NB4 (cell line): ENCODE measurements at regions not wholly inside any gene's neighbourhood (a gene's known extent, or its start where the extent isn't known, plus 50 kb on each side); places are given as distances from the start of the nearest gene placed in this dataset.

Source experiments
- DNase-seq: peaks from one replicate; pipeline ENCODE4 v3.0.0; 2010; ENCODE audit warnings: low read depth
- H3K4me3 ChIP-seq: one replicate; pipeline ENCODE4 v1.5.1; 2011; ENCODE audit warnings: mild to moderate bottlenecking, low read depth, low read length, moderate library complexity
- CTCF ChIP-seq: IDR thresholded peaks from one replicate; pipeline ENCODE4 v1.5.1; 2012; ENCODE audit warnings: low read depth, low read length
- MAX ChIP-seq: IDR thresholded peaks from 2 replicates; pipeline ENCODE4 v1.6.1; 2011; ENCODE audit warnings: low read depth, low read length
- MYC ChIP-seq: IDR thresholded peaks from 2 replicates; pipeline ENCODE4 v1.6.1; 2011; ENCODE audit warnings: low read depth, low read length
- POLR2A ChIP-seq: IDR thresholded peaks from 2 replicates; pipeline ENCODE4 v1.6.1; 2011; ENCODE audit warnings: mild to moderate bottlenecking; ENCODE audit not compliant: insufficient read length; ENCODE audit errors: extremely low read depth

GRCh38 chr12:86456241-86456640, 200.1 kb upstream of the MGAT4C start:
- H3K4me3 ChIP-seq = no peak overlapping the region
- no peak for DNase-seq
- TF ChIP-seq POLR2A (no peak), MYC (no peak), CTCF (no peak), MAX (no peak)

GRCh38 chr12:86445356-86445755, 189.2 kb upstream of the MGAT4C start:
- TF ChIP-seq POLR2A = no peak
- TF ChIP-seq MYC = no peak
- TF ChIP-seq CTCF = no peak
- TF ChIP-seq MAX = no peak
- DNase-seq = no peak
- no peak overlapping the region for H3K4me3 ChIP-seq

- no peak overlapping the region for H3K4me3 ChIP-seq
- no peak for DNase-seq
- TF ChIP-seq CTCF = no peak
- no peak for TF ChIP-seq MYC
- no peak for TF ChIP-seq POLR2A
- TF ChIP-seq MAX = no peak
These were observed 178.9 kb upstream of the MGAT4C start for GRCh38 chr12:86435053-86435452.

- TF ChIP-seq MYC (no peak), CTCF (no peak), MAX (no peak), POLR2A (no peak)
- DNase-seq = no peak
These were observed 173.6 kb upstream of the MGAT4C start for GRCh38 chr12:86429824-86430223.

GRCh38 chr12:86421333-86421732, 165.1 kb upstream of the MGAT4C start:
- TF ChIP-seq POLR2A = no peak
- TF ChIP-seq MYC = no peak
- TF ChIP-seq MAX = no peak
- TF ChIP-seq CTCF = no peak
- no peak for DNase-seq
- H3K4me3 ChIP-seq = no peak overlapping the region

More at GRCh38 chr12:86429824-86430223, 173.6 kb upstream of the MGAT4C start:
- no peak overlapping the region for H3K4me3 ChIP-seq

- TF ChIP-seq CTCF = no peak
- TF ChIP-seq POLR2A = no peak
- TF ChIP-seq MAX = no peak
- TF ChIP-seq MYC = no peak
- no peak for DNase-seq
These were observed 158.0 kb upstream of the MGAT4C start for GRCh38 chr12:86414201-86414600.

More at GRCh38 chr12:86414201-86414600, 158.0 kb upstream of the MGAT4C start:
- H3K4me3 ChIP-seq = no peak overlapping the region
